HFFc6 (cell line): ENCODE measurements at regions not wholly inside any gene's neighbourhood (a gene's known extent, or its start where the extent isn't known, plus 50 kb on each side); places are given as distances from the start of the nearest gene placed in this dataset.

Experiments used
- DNase-seq: peaks from one replicate; pipeline ENCODE4 v3.0.0-alpha.2; 2018
- H3K27ac Mint-ChIP-seq: 2 replicates; pipeline ENCODE4 v1.8.0; 2020; ENCODE audit warnings: mild to moderate bottlenecking, mixed read lengths
- H3K27me3 Mint-ChIP-seq: 2 replicates; pipeline ENCODE4 v1.8.0; 2021; ENCODE audit warnings: mild to moderate bottlenecking, moderate library complexity, mixed read lengths; ENCODE audit not compliant: insufficient read depth
- H3K36me3 Mint-ChIP-seq: 2 replicates; pipeline ENCODE4 v1.8.0; 2021; ENCODE audit warnings: low read depth, mixed read lengths
- H3K4me1 Mint-ChIP-seq: 2 replicates; pipeline ENCODE4 v1.8.0; 2020; ENCODE audit warnings: low read depth, mixed read lengths
- H3K4me3 Mint-ChIP-seq: 2 replicates; pipeline ENCODE4 v1.8.0; 2020; ENCODE audit warnings: mild to moderate bottlenecking, moderate library complexity, mixed read lengths
- H3K9me3 Mint-ChIP-seq: 2 replicates; pipeline ENCODE4 v1.8.0; 2020; ENCODE audit warnings: mild to moderate bottlenecking, mixed read lengths
- TF ChIP-seq, protein P1 (sequence below): fragments of 200-600 bp; sonication (generic); IDR thresholded peaks from 2 replicates; pipeline ENCODE4 v1.5.0; 2021; ENCODE audit warnings: antibody characterized with exemption, mild to moderate bottlenecking

DNA sequence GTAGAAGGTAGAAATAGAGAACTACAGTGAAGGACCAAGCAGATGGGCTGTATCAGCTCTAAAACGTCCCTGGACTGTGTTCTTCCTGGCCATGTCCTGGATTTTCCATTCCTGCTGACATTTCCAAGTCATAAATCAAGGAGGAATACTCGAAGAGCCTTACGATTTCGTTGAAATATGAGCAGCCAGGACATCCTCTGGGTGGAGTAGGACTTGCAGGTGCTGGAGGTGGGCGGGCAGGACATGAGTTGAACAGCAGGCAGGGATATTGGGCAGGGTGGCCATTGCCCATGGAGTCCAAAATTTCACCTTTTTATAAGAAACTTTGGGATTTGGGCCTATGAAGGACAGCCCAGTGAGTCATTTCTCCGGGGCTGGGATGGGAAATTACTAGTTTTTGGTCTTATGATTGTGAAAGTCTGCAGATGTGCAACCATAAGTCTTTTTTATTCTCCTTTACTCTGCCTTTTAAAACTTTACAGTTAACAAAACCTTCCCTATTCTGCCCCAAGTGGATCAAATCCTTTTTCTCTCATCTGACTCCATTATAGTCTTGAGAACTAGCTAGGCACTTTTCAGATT is 88.8 kb downstream of the TMX1 start:
- DNase-seq, result no peak
- no peak overlapping the region; the same call in 1 of the 2 replicates for H3K4me3 Mint-ChIP-seq
- no peaks in the 10 kb centered on the region for H3K9me3 Mint-ChIP-seq
- peaks cover 62% of the 10 kb centered on the region for H3K4me1 Mint-ChIP-seq
- TF ChIP-seq, protein P1, sequence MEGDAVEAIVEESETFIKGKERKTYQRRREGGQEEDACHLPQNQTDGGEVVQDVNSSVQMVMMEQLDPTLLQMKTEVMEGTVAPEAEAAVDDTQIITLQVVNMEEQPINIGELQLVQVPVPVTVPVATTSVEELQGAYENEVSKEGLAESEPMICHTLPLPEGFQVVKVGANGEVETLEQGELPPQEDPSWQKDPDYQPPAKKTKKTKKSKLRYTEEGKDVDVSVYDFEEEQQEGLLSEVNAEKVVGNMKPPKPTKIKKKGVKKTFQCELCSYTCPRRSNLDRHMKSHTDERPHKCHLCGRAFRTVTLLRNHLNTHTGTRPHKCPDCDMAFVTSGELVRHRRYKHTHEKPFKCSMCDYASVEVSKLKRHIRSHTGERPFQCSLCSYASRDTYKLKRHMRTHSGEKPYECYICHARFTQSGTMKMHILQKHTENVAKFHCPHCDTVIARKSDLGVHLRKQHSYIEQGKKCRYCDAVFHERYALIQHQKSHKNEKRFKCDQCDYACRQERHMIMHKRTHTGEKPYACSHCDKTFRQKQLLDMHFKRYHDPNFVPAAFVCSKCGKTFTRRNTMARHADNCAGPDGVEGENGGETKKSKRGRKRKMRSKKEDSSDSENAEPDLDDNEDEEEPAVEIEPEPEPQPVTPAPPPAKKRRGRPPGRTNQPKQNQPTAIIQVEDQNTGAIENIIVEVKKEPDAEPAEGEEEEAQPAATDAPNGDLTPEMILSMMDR, result no peak
- peak overlapping the region; percentile 78 for H3K27ac Mint-ChIP-seq
- H3K36me3 Mint-ChIP-seq, result no peaks in the 10 kb centered on the region
- H3K27me3 Mint-ChIP-seq, result no peaks in the 10 kb centered on the region

DNA sequence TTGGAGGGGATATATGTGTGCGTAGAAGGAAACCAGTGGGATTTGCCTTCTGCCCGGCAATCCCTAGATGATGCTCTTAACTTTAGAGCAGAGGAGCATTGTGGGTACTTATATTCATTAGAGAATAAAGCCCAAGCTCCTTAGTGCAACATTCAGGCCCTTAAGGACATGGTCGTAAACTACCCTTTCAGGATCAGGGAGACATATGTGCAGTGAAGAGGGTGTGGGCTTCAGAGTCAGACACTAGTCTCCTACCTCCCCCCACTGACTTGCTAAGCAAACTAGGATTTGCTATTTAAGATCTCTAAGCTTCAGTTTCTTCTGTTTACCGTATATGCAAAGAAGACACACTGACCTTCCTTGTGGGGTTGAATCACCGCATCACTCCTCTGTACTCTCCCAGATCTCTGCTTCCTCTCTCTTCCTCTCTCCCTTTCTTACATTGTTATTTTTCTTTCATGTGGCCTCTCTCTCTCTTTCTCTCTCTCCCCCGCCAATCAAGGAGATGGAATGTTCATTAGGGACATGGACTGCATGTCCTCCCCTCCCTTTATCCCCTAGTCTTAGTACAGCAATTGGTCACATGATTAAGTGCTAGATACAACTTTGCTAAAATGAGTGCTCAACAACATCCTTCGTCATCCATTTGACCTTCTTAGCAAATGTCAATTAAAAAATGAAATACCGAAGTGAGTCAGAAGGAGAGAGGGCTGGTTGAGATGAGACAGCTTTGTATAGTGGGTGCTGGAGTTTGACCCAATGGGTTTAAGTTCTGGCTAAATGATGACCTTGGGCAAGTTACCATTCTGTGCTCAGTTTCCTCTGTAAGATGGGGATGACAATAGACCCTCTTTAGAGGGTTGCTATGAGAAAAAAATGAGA is 91.7 kb downstream of the TMX1 start:
- Mint-ChIP-seq H3K27ac (peak overlapping the region; percentile 59; the same call in 1 of the 2 replicates), H3K4me3 (peak overlapping the region; percentile 8; the same call in 1 of the 2 replicates), H3K36me3 (no peaks in the 10 kb centered on the region), H3K27me3 (no peaks in the 10 kb centered on the region), H3K9me3 (no peaks in the 10 kb centered on the region), H3K4me1 (peaks cover 81% of the 10 kb centered on the region)
- no peak for DNase-seq
- TF ChIP-seq, protein P1, result no peak

DNA sequence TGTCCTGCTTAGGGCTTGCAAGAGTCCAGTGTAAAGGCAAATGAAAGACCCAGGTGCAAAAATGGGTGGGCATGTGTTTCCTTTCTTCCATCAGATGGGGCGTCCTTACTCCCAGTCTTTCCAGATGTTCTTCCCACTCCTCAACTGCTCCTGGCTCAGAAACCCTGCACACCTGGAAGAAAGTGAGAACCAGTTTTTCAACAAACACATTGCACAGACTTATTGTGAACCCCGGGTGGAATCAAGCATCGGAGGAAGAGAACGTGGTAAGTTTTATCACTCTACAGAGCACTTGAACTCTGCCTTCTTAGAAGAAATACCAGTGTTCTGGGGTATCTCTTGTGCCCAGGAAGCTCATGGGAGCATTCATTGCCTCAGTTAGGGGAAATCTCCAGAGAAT is 93.3 kb downstream of the TMX1 start:
- H3K4me3 Mint-ChIP-seq, result no peak overlapping the region
- H3K27ac Mint-ChIP-seq, result no peak overlapping the region
- DNase-seq, result no peak
- H3K36me3 Mint-ChIP-seq, result no peaks in the 10 kb centered on the region
- no peaks in the 10 kb centered on the region for H3K9me3 Mint-ChIP-seq
- TF ChIP-seq, protein P1, result no peak
- peaks cover 65% of the 10 kb centered on the region for H3K4me1 Mint-ChIP-seq
- H3K27me3 Mint-ChIP-seq, result no peaks in the 10 kb centered on the region

DNA sequence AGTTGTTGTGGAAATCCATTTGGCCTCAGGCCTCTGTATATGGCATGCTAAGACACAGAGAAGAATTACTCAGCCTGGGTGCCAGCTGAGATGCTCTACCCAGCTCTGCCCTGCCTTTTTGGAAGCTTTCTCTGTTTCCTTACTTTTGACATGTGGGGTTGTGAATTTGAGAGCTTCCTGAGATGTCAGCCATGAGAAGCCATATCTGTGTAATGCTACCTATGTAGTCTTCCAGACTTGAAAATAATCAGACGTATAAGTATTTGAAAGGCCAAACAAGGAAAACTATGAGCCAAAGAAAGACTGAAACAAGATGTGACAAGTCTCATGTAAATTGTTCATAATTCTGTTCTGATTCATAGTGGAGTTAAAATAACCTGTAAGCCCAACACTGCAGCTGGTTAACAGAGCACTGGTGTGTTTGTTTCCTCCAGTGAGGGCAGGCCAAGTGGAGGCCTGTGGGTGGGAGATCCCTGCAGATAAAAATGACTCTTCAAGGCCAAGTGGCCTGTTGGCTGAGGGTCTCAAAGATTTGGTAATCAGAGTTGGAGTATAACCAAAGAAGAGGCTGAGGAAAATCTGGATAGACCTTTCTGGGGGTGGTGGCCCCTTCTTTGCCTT is 94.0 kb downstream of the TMX1 start:
- H3K36me3 Mint-ChIP-seq, result no peaks in the 10 kb centered on the region
- peak overlapping the region; percentile 39 for H3K4me3 Mint-ChIP-seq

DNA sequence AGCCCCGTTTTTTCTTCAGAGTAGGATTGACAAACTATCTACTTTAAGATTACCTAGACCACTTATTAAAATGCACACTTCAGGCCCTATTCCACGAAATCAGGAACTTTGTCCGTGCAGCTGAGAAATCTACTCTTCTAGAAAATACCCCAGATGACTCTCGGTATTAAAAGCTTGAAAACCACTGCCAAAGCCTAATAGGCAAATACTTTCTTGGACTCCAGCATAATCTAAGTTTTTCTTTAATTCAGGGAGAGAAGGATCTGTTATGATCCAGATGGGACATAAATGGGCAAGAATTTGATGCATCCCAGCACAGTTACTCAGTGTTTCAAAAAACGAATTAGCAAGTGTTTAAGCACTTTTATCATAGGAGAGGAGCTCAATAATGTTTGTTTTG is 94.5 kb downstream of the TMX1 start:
- DNase-seq, result no peak
- Mint-ChIP-seq H3K27ac (peak overlapping the region; percentile 77), H3K4me1 (peaks cover 54% of the 10 kb centered on the region), H3K27me3 (no peaks in the 10 kb centered on the region; the same call in 1 of the 2 replicates), H3K4me3 (no peak overlapping the region), H3K9me3 (no peaks in the 10 kb centered on the region), H3K36me3 (no peaks in the 10 kb centered on the region)
- TF ChIP-seq, protein P1, result no peak

More for the DNA sequence above, 94.0 kb downstream of the TMX1 start:
- H3K27ac Mint-ChIP-seq, result peak overlapping the region; percentile 77
- TF ChIP-seq, protein P1, result no peak
- peak; percentile 22 for DNase-seq
- no peaks in the 10 kb centered on the region for H3K9me3 Mint-ChIP-seq
- H3K4me1 Mint-ChIP-seq, result peaks cover 58% of the 10 kb centered on the region
- H3K27me3 Mint-ChIP-seq, result no peaks in the 10 kb centered on the region; the same call in 1 of the 2 replicates
